CD4-positive, alpha-beta memory T cell (primary cell): ENCODE measurements at regions not wholly inside any gene's neighbourhood (a gene's known extent, or its start where the extent isn't known, plus 50 kb on each side); places are given as distances from the start of the nearest gene placed in this dataset.

ENCODE experiments used
- CTCF ChIA-PET: fragments of 350-600 bp; sonication (Branson Sonifier 250); formaldehyde crosslinking; loops from one replicate; lab custom pipeline; 2021; ENCODE audit warnings: inconsistent platforms; ENCODE audit not compliant: partially characterized antibody; lab: Charles Lee
- POLR2A ChIA-PET: fragments of 350-600 bp; sonication (Branson Sonifier 250); formaldehyde crosslinking; loops from one replicate; lab custom pipeline; 2021; ENCODE audit not compliant: partially characterized antibody; lab: Charles Lee
- DNase-seq, 5 donors: peaks; one replicate each; pipeline versions ENCODE4 v3.0.0 to v3.0.0-alpha.2; 2020 to 2022; ENCODE audit warnings: mixed read lengths in 1 of 5
- H3K27ac ChIP-seq: one replicate; pipeline ENCODE4 v1.7.0; 2013; ENCODE audit warnings: low read depth, low read length
- H3K27me3 ChIP-seq: 2 replicates; pipeline ENCODE4 v1.7.0; 2013; ENCODE audit warnings: mild to moderate bottlenecking, low read length, moderate library complexity; ENCODE audit not compliant: insufficient read depth
- H3K36me3 ChIP-seq: 2 replicates; pipeline ENCODE4 v1.7.0; 2013; ENCODE audit warnings: mild to moderate bottlenecking, low read length, moderate library complexity; ENCODE audit not compliant: insufficient read depth
- H3K4me1 ChIP-seq: 2 replicates; pipeline ENCODE4 v1.7.0; 2013; ENCODE audit warnings: mild to moderate bottlenecking, low read length, moderate library complexity; ENCODE audit not compliant: insufficient read depth
- H3K4me3 ChIP-seq, 2 donors: one replicate each; pipeline ENCODE4 v1.7.0; 2013; ENCODE audit warnings: low read length in 2 of 2, mild to moderate bottlenecking in 1 of 2
- H3K9me3 ChIP-seq, 2 donors: one replicate each; pipeline ENCODE4 v1.7.0; 2013; ENCODE audit warnings: low read length in 2 of 2, control low read depth in 1 of 2; ENCODE audit not compliant: control insufficient read depth in 1 of 2
- H3K27ac Mint-ChIP-seq, 7 donors: one replicate each; pipeline ENCODE4 v1.8.0; 2020 to 2021; ENCODE audit warnings: mixed read lengths in 7 of 7, mild to moderate bottlenecking in 6 of 7, inconsistent platforms in 3 of 7, moderate library complexity in 3 of 7
- H3K27me3 Mint-ChIP-seq, 2 donors: one replicate each; pipeline ENCODE4 v1.8.0; 2020 to 2021; ENCODE audit warnings: mixed read lengths in 2 of 2
- H3K36me3 Mint-ChIP-seq, 2 donors: one replicate each; pipeline ENCODE4 v1.8.0; 2020 to 2021; ENCODE audit warnings: mixed read lengths in 2 of 2, inconsistent platforms in 1 of 2, mild to moderate bottlenecking in 1 of 2
- H3K4me1 Mint-ChIP-seq, 4 donors: one replicate each; pipeline ENCODE4 v1.8.0; 2020 to 2021; ENCODE audit warnings: mixed read lengths in 4 of 4, mild to moderate bottlenecking in 1 of 4
- H3K4me3 Mint-ChIP-seq, 8 donors: one replicate each; pipeline ENCODE4 v1.8.0; 2020 to 2021; ENCODE audit warnings: mixed read lengths in 8 of 8, mild to moderate bottlenecking in 7 of 8, moderate library complexity in 6 of 8, inconsistent platforms in 3 of 8
- H3K9me3 Mint-ChIP-seq, 8 donors: one replicate each; pipeline ENCODE4 v1.8.0; 2020 to 2021; ENCODE audit warnings: mixed read lengths in 8 of 8, mild to moderate bottlenecking in 5 of 8, inconsistent platforms in 3 of 8, moderate library complexity in 1 of 8
- intact Hi-C: fragments of 100-400 bp; cut with micrococcal nuclease; formaldehyde crosslinking; loops from one replicate; pipeline ENCODE4 v1.15.1; 2023

DNA sequence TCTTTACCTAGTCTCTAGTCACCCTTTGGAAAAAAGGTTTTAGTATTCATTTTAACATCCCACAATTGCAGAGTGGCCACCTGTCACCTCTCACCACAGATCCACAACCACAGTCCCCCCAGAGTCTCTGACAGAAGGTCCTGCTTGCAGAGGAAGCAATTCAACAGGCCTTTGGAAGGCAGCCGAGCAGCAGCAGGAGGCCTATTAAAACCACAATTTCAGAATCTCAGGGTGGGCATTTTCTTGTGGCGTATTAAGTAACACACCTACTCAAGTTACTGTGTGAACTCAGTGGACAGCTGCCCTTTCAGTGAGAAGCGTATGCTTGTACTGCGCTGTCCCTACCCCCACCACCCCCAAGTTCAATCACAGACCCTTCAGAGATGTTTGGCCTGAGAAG is 234.0 kb upstream of the HMGA2 start:
- Histone ChIP-seq H3K27ac (no peak overlapping the region), H3K36me3 (no peaks in the 10 kb centered on the region), H3K4me3 (no peak overlapping the region), H3K4me1 (no peaks in the 10 kb centered on the region), H3K9me3 (no peaks in the 10 kb centered on the region), H3K27me3 (no peaks in the 10 kb centered on the region)
- POLR2A ChIA-PET, result no interaction called here
- Mint-ChIP-seq H3K27me3 (peaks cover 0 to 2% of the 10 kb centered on the region in 2 donors), H3K36me3 (no peaks in the 10 kb centered on the region), H3K9me3 (peaks cover 0 to 4% (median 0%) of the 10 kb centered on the region in 8 donors), H3K4me3 (no peak overlapping the region), H3K27ac (no peak overlapping the region), H3K4me1 (no peaks in the 10 kb centered on the region)
- CTCF ChIA-PET, result no interaction called here
- DNase-seq, result no peak
- intact Hi-C loops, result no loop called here

GRCh38 chr12:65592416-65592815 is 231.9 kb upstream of the HMGA2 start:
- ChIA-PET POLR2A (no interaction called here), CTCF (no interaction called here)
- Mint-ChIP-seq H3K4me3 (no peak overlapping the region), H3K27ac (no peak overlapping the region), H3K36me3 (no peaks in the 10 kb centered on the region), H3K4me1 (no peaks in the 10 kb centered on the region), H3K9me3 (peaks cover 0 to 6% (median 0%) of the 10 kb centered on the region in 8 donors), H3K27me3 (peaks cover 0 to 2% of the 10 kb centered on the region in 2 donors)
- no peak for DNase-seq
- Histone ChIP-seq H3K36me3 (no peaks in the 10 kb centered on the region), H3K4me3 (no peak overlapping the region), H3K27ac (no peak overlapping the region), H3K4me1 (no peaks in the 10 kb centered on the region), H3K9me3 (no peaks in the 10 kb centered on the region), H3K27me3 (no peaks in the 10 kb centered on the region)
- intact Hi-C loops, result no loop called here

GRCh38 chr12:65593239-65593701 is 231.0 kb upstream of the HMGA2 start:
- no peaks in the 10 kb centered on the region for H3K27me3 ChIP-seq
- no peaks in the 10 kb centered on the region for H3K4me1 Mint-ChIP-seq
- intact Hi-C loops, result no loop called here
- no peaks in the 10 kb centered on the region for H3K4me1 ChIP-seq
- peaks cover 0 to 6% (median 0%) of the 10 kb centered on the region in 8 donors for H3K9me3 Mint-ChIP-seq
- no peaks in the 10 kb centered on the region for H3K36me3 Mint-ChIP-seq
- ChIA-PET POLR2A (no interaction called here), CTCF (no interaction called here)
- no peaks in the 10 kb centered on the region for H3K36me3 ChIP-seq
- H3K27ac Mint-ChIP-seq, result no peak overlapping the region
- peaks cover 0 to 2% of the 10 kb centered on the region in 2 donors for H3K27me3 Mint-ChIP-seq
- no peak for DNase-seq
- H3K27ac ChIP-seq, result no peak overlapping the region
- no peak overlapping the region for H3K4me3 Mint-ChIP-seq
- H3K9me3 ChIP-seq, result no peaks in the 10 kb centered on the region
- H3K4me3 ChIP-seq, result no peak overlapping the region

DNA sequence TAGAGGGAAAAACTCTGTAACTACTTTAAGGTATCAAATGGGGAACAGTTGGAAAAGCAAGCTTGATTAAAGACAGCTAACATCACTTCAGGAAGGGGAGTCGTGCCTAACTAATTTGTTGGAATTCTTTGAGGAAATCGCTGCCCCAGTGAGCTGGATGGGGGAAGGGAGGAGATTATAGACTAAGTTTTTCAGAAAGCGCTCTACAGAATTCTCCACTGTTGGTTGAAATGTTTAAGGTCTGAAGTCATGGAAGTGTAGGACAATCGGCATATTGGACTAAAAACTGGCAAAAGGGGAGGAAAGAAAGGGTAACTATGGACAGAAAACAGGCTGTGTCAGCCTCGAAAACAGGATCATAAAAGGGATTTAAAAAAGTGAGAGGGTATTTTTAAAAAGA is 229.9 kb upstream of the HMGA2 start:
- Mint-ChIP-seq H3K4me1 (no peaks in the 10 kb centered on the region), H3K27me3 (peaks cover 0 to 2% of the 10 kb centered on the region in 2 donors), H3K4me3 (no peak overlapping the region), H3K9me3 (peaks cover 0 to 6% (median 0%) of the 10 kb centered on the region in 8 donors), H3K36me3 (no peaks in the 10 kb centered on the region), H3K27ac (no peak overlapping the region)
- ChIA-PET CTCF (no interaction called here), POLR2A (no interaction called here)
- no peak overlapping the region for H3K27ac ChIP-seq
- no peaks in the 10 kb centered on the region for H3K27me3 ChIP-seq
- H3K36me3 ChIP-seq, result no peaks in the 10 kb centered on the region
- no peaks in the 10 kb centered on the region for H3K4me1 ChIP-seq
- no peak for DNase-seq
- no peaks in the 10 kb centered on the region for H3K9me3 ChIP-seq
- H3K4me3 ChIP-seq, result no peak overlapping the region
- intact Hi-C loops, result no loop called here

DNA sequence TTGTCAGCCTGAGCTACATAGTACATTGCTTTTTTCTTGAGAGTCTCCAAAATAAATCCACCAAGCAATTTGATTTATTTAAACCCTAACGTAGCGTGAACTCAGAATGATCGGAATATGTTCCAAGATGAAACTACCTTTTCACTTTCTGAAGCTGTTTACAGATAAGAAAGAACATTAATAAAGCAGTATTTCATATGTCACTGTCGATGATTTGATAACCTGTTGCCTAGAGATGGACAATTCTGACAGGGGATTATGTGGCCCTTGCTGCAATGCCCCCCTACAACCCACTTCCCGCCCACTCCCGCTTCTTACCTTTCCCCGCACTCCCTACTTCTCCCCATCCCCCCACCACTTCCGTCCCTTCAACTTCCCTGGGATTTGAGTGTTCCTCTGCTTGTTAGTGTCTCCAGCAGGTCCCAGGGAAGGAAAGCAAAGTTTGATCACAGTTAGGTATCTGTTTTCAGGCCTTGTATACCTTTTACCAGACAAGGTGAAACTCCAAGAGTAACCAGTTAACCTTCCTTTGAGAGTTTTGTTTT is 229.2 kb upstream of the HMGA2 start:
- H3K9me3 ChIP-seq, result no peaks in the 10 kb centered on the region
- no peaks in the 10 kb centered on the region for H3K36me3 ChIP-seq
- Mint-ChIP-seq H3K27me3 (peaks cover 0 to 2% of the 10 kb centered on the region in 2 donors), H3K9me3 (peaks cover 0 to 6% (median 0%) of the 10 kb centered on the region in 8 donors), H3K4me1 (no peaks in the 10 kb centered on the region), H3K27ac (no peak overlapping the region), H3K4me3 (no peak overlapping the region), H3K36me3 (no peaks in the 10 kb centered on the region)
- no peaks in the 10 kb centered on the region for H3K27me3 ChIP-seq
- DNase-seq, result no peak
- no peak overlapping the region for H3K4me3 ChIP-seq
- ChIA-PET POLR2A (no interaction called here), CTCF (no interaction called here)
- intact Hi-C loops, result no loop called here
- no peaks in the 10 kb centered on the region for H3K4me1 ChIP-seq
- H3K27ac ChIP-seq, result no peak overlapping the region

DNA sequence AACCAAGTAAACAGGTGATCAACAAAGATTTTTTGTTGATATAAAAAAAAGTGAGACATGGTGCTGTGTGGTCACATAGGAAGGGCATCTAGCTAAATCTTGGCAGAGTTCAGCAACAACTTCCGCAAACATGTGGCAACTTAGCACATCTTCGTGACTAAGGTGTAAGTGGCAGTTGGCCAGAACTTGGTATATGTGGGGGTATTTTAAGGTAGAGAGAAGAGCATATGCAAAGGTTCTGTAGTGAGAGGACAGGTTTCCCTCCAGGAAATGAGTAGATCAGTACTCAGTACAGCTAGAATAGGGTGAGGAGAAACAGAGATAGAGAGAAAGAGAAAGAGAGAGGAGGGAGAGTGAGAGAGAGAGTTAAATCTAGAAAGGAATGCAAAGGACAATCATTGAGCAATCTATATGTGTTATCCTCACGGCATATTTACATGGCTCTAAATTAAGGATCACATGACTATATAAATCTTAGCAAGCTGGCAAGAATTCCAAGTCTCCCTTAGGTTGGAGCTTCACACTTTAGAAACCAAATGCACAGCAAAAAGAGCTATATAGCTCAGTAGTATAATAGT is 227.7 kb upstream of the HMGA2 start:
- Histone ChIP-seq H3K27me3 (no peaks in the 10 kb centered on the region), H3K4me3 (no peak overlapping the region), H3K36me3 (no peaks in the 10 kb centered on the region), H3K4me1 (no peaks in the 10 kb centered on the region), H3K27ac (no peak overlapping the region), H3K9me3 (no peaks in the 10 kb centered on the region)
- H3K36me3 Mint-ChIP-seq, result no peaks in the 10 kb centered on the region
- peaks cover 0 to 4% (median 0%) of the 10 kb centered on the region in 8 donors for H3K9me3 Mint-ChIP-seq
- CTCF ChIA-PET, result no interaction called here
- no peak overlapping the region for H3K4me3 Mint-ChIP-seq
- H3K27ac Mint-ChIP-seq, result peak overlapping the region in 1 of 7 donors; percentile 9
- H3K27me3 Mint-ChIP-seq, result peaks cover 0 to 2% of the 10 kb centered on the region in 2 donors
- H3K4me1 Mint-ChIP-seq, result no peaks in the 10 kb centered on the region
- POLR2A ChIA-PET, result no interaction called here
- no peak for DNase-seq
- intact Hi-C loops, result no loop called here

GRCh38 chr12:65597527-65597926 is 226.8 kb upstream of the HMGA2 start:
- Histone ChIP-seq H3K27ac (no peak overlapping the region), H3K4me1 (no peaks in the 10 kb centered on the region), H3K4me3 (no peak overlapping the region), H3K27me3 (no peaks in the 10 kb centered on the region), H3K9me3 (no peaks in the 10 kb centered on the region), H3K36me3 (no peaks in the 10 kb centered on the region)
- Mint-ChIP-seq H3K4me3 (no peak overlapping the region), H3K27ac (no peak overlapping the region), H3K36me3 (no peaks in the 10 kb centered on the region), H3K9me3 (peaks cover 0 to 5% (median 0%) of the 10 kb centered on the region in 8 donors), H3K27me3 (peaks cover 0 to 3% of the 10 kb centered on the region in 2 donors), H3K4me1 (peaks cover 0 to 1% (median 0%) of the 10 kb centered on the region in 4 donors)
- CTCF ChIA-PET, result no interaction called here
- no peak for DNase-seq
- POLR2A ChIA-PET, result no interaction called here
- intact Hi-C loops, result no loop called here
